HG03460 (cell line): ENCODE measurements at regions not wholly inside any gene's neighbourhood (a gene's known extent, or its start where the extent isn't known, plus 50 kb on each side); places are given as distances from the start of the nearest gene placed in this dataset.

ENCODE experiments used
- ATAC-seq: cut with Tn5 transposase; IDR thresholded peaks from one replicate; pipeline ENCODE4 v1.9.1; 2021; ENCODE audit not compliant: unreplicated experiment

GRCh38 chr2:5953525-5953924, 261.3 kb downstream of the SOX11 start:
- ATAC-seq: no peak

GRCh38 chr2:5954509-5954908, 262.3 kb downstream of the SOX11 start:
- no peak for ATAC-seq

GRCh38 chr2:5955921-5956320, 263.7 kb downstream of the SOX11 start:
- no peak for ATAC-seq

GRCh38 chr2:5959836-5960820, 267.9 kb downstream of the SOX11 start:
- no peak for ATAC-seq

GRCh38 chr2:5967506-5967905, 275.3 kb downstream of the SOX11 start:
- no peak for ATAC-seq

GRCh38 chr2:5969303-5969702, 277.1 kb downstream of the SOX11 start:
- no peak for ATAC-seq

GRCh38 chr2:5970347-5970746, 278.2 kb downstream of the SOX11 start:
- ATAC-seq: no peak

GRCh38 chr2:5974477-5974876, 282.3 kb downstream of the SOX11 start:
- ATAC-seq: no peak

- ATAC-seq: no peak
These were observed 283.2 kb downstream of the SOX11 start for GRCh38 chr2:5975401-5975800.

GRCh38 chr2:5976531-5977065, 284.4 kb downstream of the SOX11 start:
- ATAC-seq: no peak

- ATAC-seq: no peak
These were observed 285.3 kb downstream of the SOX11 start for GRCh38 chr2:5977477-5977876.

GRCh38 chr2:5978131-5978751, 286.1 kb downstream of the SOX11 start:
- no peak for ATAC-seq

GRCh38 chr2:5980450-5981190, 288.4 kb downstream of the SOX11 start:
- no peak for ATAC-seq

GRCh38 chr2:5982193-5982902, 290.2 kb downstream of the SOX11 start:
- ATAC-seq: no peak

GRCh38 chr2:5982903-5983265, 290.7 kb downstream of the SOX11 start:
- no peak for ATAC-seq

- ATAC-seq: no peak
These were observed 291.5 kb downstream of the SOX11 start for GRCh38 chr2:5983511-5984272.

GRCh38 chr2:5984273-5984655, 292.1 kb downstream of the SOX11 start:
- no peak for ATAC-seq

- no peak for ATAC-seq
These were observed 292.8 kb downstream of the SOX11 start for GRCh38 chr2:5984946-5985345.

- no peak for ATAC-seq
These were observed 293.6 kb downstream of the SOX11 start for GRCh38 chr2:5985536-5986385.
